SK-N-MC (cell line): ENCODE measurements at regions not wholly inside any gene's neighbourhood (a gene's known extent, or its start where the extent isn't known, plus 50 kb on each side); places are given as distances from the start of the nearest gene placed in this dataset.
"Not testable (repeated sequence)": the region's sequence is repeated elsewhere in the genome, so short reads cannot be mapped to it uniquely, and the experiment has no call there.

Experiments
- DNase-seq: peaks from one replicate; pipeline ENCODE4 v3.0.0-alpha.2; 2011; ENCODE audit warnings: low read depth, low spot score
- H3K27ac ChIP-seq: fragments of 200-600 bp; sonication (generic); 2 replicates; pipeline ENCODE4 v1.5.1; 2016; ENCODE audit warnings: mixed run types
- H3K36me3 ChIP-seq: fragments of 200-600 bp; sonication (generic); 2 replicates; pipeline ENCODE4 v1.6.1; 2017; ENCODE audit warnings: antibody characterized with exemption, low read length, mixed read lengths; ENCODE audit not compliant: insufficient read depth
- H3K4me3 ChIP-seq: fragments of 200-600 bp; sonication (generic); 2 replicates; pipeline ENCODE4 v1.5.1; 2016
- H3K9ac ChIP-seq: fragments of 200-600 bp; sonication (generic); 2 replicates; pipeline ENCODE4 v1.8.0; 2017; ENCODE audit warnings: mixed run types, mixed read lengths; ENCODE audit not compliant: insufficient read length
- H3K9me3 ChIP-seq: fragments of 200-600 bp; sonication (generic); 2 replicates; pipeline ENCODE4 v1.6.1; 2017; ENCODE audit warnings: low read depth, mild to moderate bottlenecking, antibody characterized with exemption, low read length, moderate library complexity, mixed read lengths
- EZH2 ChIP-seq: fragments of 200-600 bp; sonication (generic); IDR thresholded peaks from one replicate; pipeline ENCODE4 v1.6.1; 2017; ENCODE audit warnings: antibody characterized with exemption
- FOXP2 ChIP-seq: optimal IDR thresholded peaks from 2 replicates; pipeline ENCODE3; 2011; ENCODE audit warnings: mild to moderate bottlenecking, moderate library complexity; ENCODE audit not compliant: insufficient read depth; ENCODE audit errors: extremely low read length, control extremely low read depth
- POLR2AphosphoS5 ChIP-seq: IDR thresholded peaks from 2 replicates; pipeline ENCODE4 v1.6.1; 2012; ENCODE audit warnings: mild to moderate bottlenecking, low read depth, low read length, borderline replicate concordance

- 0 out of 2 replicates have a peak overlapping the region, but pooled peaks have one; percentile 1 for H3K4me3 ChIP-seq
- H3K36me3 ChIP-seq: no peaks in the 10 kb centered on the region; the same call in 1 of the 2 replicates
- TF ChIP-seq EZH2: no peak
- TF ChIP-seq POLR2AphosphoS5: no peak
- TF ChIP-seq FOXP2: no peak
- 0 out of 2 replicates have a peak overlapping the region, but pooled peaks have one; percentile 14 for H3K27ac ChIP-seq
- H3K9ac ChIP-seq: no peak overlapping the region
- no peaks in the 10 kb centered on the region for H3K9me3 ChIP-seq
- no peak for DNase-seq
These were observed 923.2 kb downstream of the NLGN4X start for GRCh38 chrX:5305452-5305851.

GRCh38 chrX:5295004-5295403, 933.7 kb downstream of the NLGN4X start:
- Histone ChIP-seq H3K9ac (no peak overlapping the region), H3K27ac (no peak overlapping the region), H3K4me3 (no peak overlapping the region), H3K36me3 (no peaks in the 10 kb centered on the region), H3K9me3 (no peaks in the 10 kb centered on the region)
- TF ChIP-seq EZH2: no peak
- TF ChIP-seq POLR2AphosphoS5: no peak
- TF ChIP-seq FOXP2: no peak
- DNase-seq: no peak

- H3K4me3 ChIP-seq: no peak overlapping the region
- no peak overlapping the region for H3K9ac ChIP-seq
- no peaks in the 10 kb centered on the region; the same call in 1 of the 2 replicates for H3K36me3 ChIP-seq
- H3K9me3 ChIP-seq: no peaks in the 10 kb centered on the region
- no peak for TF ChIP-seq EZH2
- DNase-seq: no peak
- no peak overlapping the region for H3K27ac ChIP-seq
These were observed 938.0 kb downstream of the NLGN4X start for GRCh38 chrX:5290635-5291034.

GRCh38 chrX:5289949-5290348, 938.7 kb downstream of the NLGN4X start:
- H3K4me3 ChIP-seq, H3K9me3 ChIP-seq, H3K27ac ChIP-seq, H3K36me3 ChIP-seq, H3K9ac ChIP-seq, DNase-seq: not testable (repeated sequence)

- Histone ChIP-seq H3K36me3 (no peaks in the 10 kb centered on the region), H3K9me3 (no peaks in the 10 kb centered on the region), H3K9ac (peak overlapping the region; percentile 67), H3K4me3 (no peak overlapping the region), H3K27ac (peak overlapping the region; percentile 100)
- DNase-seq: peak; percentile 79
- no peak for TF ChIP-seq EZH2
- TF ChIP-seq POLR2AphosphoS5: peak; percentile 41; the same call in 1 of the 2 replicates
- no peak for TF ChIP-seq FOXP2
These were observed 949.8 kb downstream of the NLGN4X start for GRCh38 chrX:5278908-5279307.

- H3K36me3 ChIP-seq: no peaks in the 10 kb centered on the region
- H3K4me3 ChIP-seq: no peak overlapping the region
- H3K9me3 ChIP-seq: no peaks in the 10 kb centered on the region
- no peak overlapping the region for H3K27ac ChIP-seq
- H3K9ac ChIP-seq: no peak overlapping the region
- TF ChIP-seq POLR2AphosphoS5 (no peak), FOXP2 (no peak), EZH2 (no peak)
- DNase-seq: no peak
These were observed 963.3 kb downstream of the NLGN4X start for GRCh38 chrX:5265324-5265850.

- Histone ChIP-seq H3K36me3 (no peaks in the 10 kb centered on the region), H3K4me3 (no peak overlapping the region), H3K27ac (no peak overlapping the region), H3K9me3 (no peaks in the 10 kb centered on the region), H3K9ac (no peak overlapping the region)
- TF ChIP-seq EZH2 (no peak), FOXP2 (no peak), POLR2AphosphoS5 (no peak)
- DNase-seq: no peak
These were observed 978.6 kb downstream of the NLGN4X start for GRCh38 chrX:5250106-5250505.

GRCh38 chrX:5242091-5242790, 986.4 kb downstream of the NLGN4X start:
- no peak overlapping the region for H3K27ac ChIP-seq
- H3K9ac ChIP-seq: no peak overlapping the region
- TF ChIP-seq FOXP2: no peak
- TF ChIP-seq EZH2: no peak
- TF ChIP-seq POLR2AphosphoS5: no peak
- H3K9me3 ChIP-seq: no peaks in the 10 kb centered on the region
- DNase-seq: no peak
- no peak overlapping the region for H3K4me3 ChIP-seq
- no peaks in the 10 kb centered on the region for H3K36me3 ChIP-seq

GRCh38 chrX:5236749-5237148, 991.9 kb downstream of the NLGN4X start:
- no peak for TF ChIP-seq POLR2AphosphoS5
- TF ChIP-seq EZH2: no peak
- Histone ChIP-seq H3K27ac (no peak overlapping the region), H3K9me3 (no peaks in the 10 kb centered on the region), H3K9ac (no peak overlapping the region), H3K4me3 (no peak overlapping the region), H3K36me3 (no peaks in the 10 kb centered on the region)
- no peak for DNase-seq
